HG03280 (cell line): ENCODE measurements at regions not wholly inside any gene's neighbourhood (a gene's known extent, or its start where the extent isn't known, plus 50 kb on each side); places are given as distances from the start of the nearest gene placed in this dataset.
A peak's percentile ranks its signal among the peaks of the same experiment; 100 is the strongest.
"Not testable (repeated sequence)": the region's sequence is repeated elsewhere in the genome, so short reads cannot be mapped to it uniquely, and the experiment has no call there.

ENCODE experiments used
- ATAC-seq: cut with Tn5 transposase; IDR thresholded peaks from one replicate; pipeline ENCODE4 v1.9.1; 2021; ENCODE audit warnings: mild to moderate bottlenecking, moderate library complexity; ENCODE audit not compliant: unreplicated experiment

GRCh38 chr11:82225930-82226329 lies 507.7 kb downstream of the FAM181B start:
- ATAC-seq, result no peak

DNA sequence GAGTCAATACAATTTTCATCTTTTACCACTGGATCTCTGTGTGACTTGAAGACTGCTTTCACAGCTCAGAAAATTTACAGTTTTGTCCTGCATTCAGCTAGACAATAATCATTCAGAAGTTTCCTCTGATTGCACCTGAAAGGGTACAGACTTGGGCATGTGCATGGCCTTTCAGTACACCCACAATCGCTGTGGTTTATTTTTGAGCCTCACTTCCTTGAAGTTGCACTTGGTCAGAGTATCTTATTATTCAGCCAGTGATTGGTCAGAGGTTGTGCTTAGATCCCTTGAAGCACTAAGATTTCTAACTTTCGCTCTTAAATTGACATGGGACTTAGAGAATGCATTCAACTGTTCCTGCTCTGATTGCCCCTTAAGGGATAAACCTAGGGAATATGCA lies 508.2 kb downstream of the FAM181B start:
- ATAC-seq, result no peak

- ATAC-seq, result no peak
These were observed 516.6 kb downstream of the FAM181B start for GRCh38 chr11:82216927-82217570.

GRCh38 chr11:82210011-82210410 lies 523.7 kb downstream of the FAM181B start:
- ATAC-seq, result no peak

DNA sequence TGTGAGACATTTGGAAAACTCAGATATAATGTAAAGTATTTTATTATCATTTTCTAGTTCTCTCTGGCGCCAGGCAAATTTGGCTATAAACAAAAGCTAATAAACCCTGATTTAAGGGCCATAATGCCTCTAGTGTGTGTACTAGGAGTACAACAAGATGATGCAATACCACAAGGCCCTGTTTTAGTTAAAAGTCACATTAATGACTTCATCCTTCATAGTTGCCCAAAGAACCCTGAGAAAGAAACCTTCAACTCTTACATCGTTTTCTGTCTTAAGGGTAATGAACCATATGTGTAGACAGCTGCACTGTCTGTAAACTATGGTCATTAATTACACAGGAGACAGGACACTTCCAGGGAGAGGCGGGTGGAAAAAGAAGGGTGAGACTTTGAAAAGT lies 538.4 kb downstream of the FAM181B start:
- no peak for ATAC-seq

DNA sequence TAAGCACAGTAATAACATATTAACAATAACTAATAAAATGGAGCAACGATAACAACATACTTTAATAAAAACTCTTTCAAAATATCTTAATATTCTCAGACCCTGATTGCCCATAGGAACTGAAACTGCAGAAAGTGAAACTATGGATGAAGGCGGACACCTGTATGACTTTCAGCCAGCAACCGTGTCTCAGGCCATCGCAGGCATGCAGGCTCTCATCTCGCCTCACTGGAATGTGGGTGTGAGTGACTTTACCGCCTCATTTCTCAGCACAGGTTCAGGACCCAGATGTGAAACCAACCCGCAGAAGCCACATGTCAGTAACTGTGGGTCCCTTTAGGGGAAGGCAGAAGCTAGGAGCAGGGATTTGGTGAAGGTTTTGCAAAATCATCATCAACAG lies 539.1 kb downstream of the FAM181B start:
- no peak for ATAC-seq

DNA sequence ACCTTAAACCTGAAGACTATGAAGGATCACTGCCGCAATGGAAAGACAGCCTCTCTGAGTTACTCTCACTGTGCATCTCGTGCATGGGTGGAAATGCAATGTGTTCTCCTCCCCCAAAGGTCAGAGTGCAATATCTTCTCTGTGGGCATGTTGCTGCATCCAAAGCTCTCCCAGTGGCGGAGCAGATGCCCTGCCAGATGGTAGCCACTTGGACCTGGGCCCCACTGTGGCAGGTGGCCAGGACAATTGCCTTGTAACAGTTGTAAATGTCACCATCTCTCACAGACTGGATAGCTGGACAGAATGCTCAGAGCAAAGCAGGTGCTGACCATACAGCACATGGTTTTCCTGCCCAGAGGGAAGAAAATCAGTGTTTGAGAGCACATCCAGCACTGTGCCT lies 542.0 kb downstream of the FAM181B start:
- no peak for ATAC-seq

GRCh38 chr11:82185925-82186324 lies 547.7 kb downstream of the FAM181B start:
- no peak for ATAC-seq

DNA sequence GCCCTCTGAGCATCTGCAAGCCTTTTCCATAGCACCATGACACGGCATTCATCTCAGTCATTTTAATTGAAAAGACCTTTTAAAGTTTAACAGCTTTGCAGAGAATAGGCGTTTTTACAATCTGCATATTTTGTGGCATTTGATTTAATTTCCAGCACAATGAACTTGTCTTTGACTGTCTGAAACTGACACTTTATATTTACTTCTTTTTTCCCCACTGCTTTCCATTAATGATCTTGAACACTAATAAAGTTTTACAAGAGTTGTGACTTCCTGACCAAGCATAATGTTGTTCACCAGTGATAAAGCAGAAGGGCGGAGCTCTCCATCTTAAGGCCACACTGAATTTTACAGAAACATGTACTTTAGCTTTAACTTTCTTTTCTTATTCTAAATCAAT lies 548.7 kb downstream of the FAM181B start:
- ATAC-seq, result no peak

GRCh38 chr11:82183346-82183745 lies 550.3 kb downstream of the FAM181B start:
- no peak for ATAC-seq

DNA sequence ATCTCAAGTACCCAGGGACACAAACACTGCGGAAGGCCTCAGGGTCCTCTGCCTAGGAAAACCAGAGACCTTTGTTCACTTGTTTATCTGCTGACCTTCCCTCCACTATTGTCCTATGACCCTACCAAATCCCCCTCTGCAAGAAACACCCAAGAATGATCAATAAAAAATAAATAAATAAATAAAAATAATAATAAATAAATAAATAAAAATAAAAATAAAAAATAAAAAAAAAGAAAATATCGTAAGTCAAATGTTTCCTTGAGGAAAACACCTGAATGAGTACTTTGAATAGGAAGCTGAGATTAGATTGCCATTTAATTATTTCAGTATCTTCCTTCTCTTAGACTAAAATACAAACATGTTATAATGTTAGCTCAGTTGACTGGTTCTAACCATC lies 551.0 kb downstream of the FAM181B start:
- not testable (repeated sequence) for ATAC-seq

DNA sequence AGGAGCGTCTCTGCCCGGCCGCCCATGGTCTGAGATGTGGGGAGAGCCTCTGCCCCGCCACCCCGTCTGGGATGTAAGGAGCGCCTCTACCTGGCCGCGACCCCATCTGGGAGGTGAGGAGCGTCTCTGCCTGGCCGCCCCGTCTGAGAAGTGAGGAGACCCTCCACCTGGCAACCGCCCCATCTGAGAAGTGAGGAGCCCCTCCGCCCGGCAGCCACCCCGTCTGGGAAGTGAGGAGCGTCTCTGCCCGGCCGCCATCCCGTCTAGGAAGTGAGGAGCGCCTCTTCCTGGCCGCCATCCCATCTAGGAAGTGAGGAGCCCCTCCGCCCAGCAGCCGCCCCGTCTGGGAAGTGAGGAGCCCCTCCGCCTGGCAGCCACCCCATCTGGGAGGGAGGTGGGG lies 551.9 kb downstream of the FAM181B start:
- not testable (repeated sequence) for ATAC-seq

DNA sequence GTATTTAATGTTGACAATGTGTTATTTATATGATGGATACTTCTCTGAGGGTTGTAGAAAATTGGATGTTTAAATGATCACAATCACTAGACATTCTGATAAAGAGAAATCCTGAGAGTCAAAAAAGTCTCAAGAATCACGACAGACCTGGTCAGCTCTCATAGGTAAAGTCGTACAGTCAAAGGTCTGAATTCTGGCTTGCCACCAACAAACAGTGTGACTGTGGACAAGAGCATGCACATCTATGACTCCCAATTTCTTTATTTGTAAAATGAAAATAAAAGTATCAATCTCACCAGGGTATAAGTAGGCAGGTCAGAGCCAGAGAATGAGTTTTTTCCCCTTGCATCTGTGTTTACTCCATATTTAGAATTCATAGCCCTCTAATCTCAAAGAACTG lies 556.7 kb downstream of the FAM181B start:
- no peak for ATAC-seq

- no peak for ATAC-seq
These were observed 557.3 kb downstream of the FAM181B start for GRCh38 chr11:82176365-82176764.

- peak; percentile 52 for ATAC-seq
These were observed 559.1 kb downstream of the FAM181B start for GRCh38 chr11:82174610-82175009.

DNA sequence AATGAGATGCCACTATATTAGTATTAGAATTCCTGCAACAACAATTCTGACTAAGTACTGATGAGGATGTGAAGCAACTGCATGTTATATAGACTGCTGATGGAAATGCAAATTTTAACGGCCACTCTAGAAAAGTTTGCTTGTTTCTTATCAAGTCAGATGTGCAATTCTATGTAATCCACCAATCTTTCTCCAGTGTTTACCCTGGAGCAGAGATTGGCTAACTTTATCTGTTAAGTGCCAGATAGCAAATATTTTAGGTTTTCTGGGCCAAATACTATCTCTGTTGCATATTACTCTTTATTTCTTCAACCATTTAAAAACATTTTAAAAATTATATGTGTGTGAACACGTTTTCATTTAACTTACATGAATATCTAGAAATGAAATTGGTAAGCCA lies 586.9 kb downstream of the FAM181B start:
- ATAC-seq, result no peak

- no peak for ATAC-seq
These were observed 614.7 kb downstream of the FAM181B start for GRCh38 chr11:82118946-82119345.

- ATAC-seq, result no peak
These were observed 616.3 kb downstream of the FAM181B start for GRCh38 chr11:82117362-82117761.

GRCh38 chr11:82105331-82105998 lies 628.2 kb downstream of the FAM181B start:
- no peak for ATAC-seq

GRCh38 chr11:82092904-82093303 lies 640.8 kb downstream of the FAM181B start:
- ATAC-seq, result no peak

DNA sequence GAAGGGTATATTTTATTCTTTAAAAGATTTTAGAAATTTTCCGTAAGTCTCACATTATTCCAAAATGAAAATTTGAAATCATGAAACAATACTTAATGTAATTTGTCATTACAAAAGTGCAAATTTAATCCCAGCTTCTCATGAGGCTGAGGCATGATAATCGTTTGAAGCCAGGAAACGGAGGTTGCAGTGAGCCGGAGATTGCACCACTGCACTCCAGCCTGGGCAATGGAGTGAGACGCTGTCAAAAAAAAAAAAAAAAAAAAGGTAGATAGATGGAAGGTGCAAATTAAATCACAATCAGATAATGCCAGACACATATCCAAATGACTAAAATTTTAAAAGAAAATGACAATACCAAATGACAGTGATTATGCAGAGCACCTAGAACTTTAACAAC lies 644.2 kb downstream of the FAM181B start:
- no peak for ATAC-seq

DNA sequence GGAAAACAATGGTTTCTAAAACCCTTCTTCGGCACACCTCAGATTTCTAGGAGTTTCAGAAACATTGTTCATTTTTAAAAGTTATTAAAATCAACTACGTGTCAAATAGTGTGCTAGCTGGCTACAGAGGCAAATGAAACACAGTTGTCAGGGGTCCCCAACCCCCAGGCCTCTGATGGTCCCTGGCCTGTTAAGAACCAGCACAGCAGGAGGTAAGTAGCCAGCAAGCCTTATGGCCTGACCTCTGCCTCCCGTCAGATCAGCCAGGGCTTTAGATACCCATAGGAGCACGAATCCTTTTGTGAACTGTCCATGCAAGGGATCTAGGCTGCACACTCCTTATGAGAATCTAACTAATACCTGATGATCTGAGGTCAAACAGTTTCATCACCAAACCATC lies 648.2 kb downstream of the FAM181B start:
- ATAC-seq, result no peak

DNA sequence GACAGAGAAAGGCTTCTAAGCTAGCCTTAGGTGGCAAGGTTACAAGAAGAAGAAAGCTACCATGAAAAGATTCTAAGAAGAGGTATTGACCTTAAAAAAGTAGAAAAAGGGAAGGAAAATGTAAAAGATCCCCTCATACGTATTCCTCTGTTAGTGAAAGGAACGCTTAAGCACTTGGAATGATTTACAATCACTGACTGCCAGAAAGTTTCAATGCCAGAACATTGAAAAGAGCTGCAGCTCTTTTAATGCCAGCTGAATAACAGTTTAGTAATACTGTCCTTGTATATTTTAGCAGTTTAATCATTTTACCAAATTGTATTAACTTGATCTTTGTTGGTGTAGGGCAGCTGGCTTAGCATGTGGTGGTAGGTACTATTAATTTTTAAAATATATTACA lies 650.7 kb downstream of the FAM181B start:
- ATAC-seq, result no peak
